SK-N-SH (cell line): ENCODE measurements at regions not wholly inside any gene's neighbourhood (a gene's known extent, or its start where the extent isn't known, plus 50 kb on each side); places are given as distances from the start of the nearest gene placed in this dataset.

Experiments
- CTCF ChIA-PET: fragments of 300-600, 350-600 bp; formaldehyde crosslinking; extraction: SDS; loops from one replicate; lab custom pipeline; 2021; lab: Yijun Ruan, JAX
- POLR2A ChIA-PET: fragments of 350-600 bp; sonication (Branson Sonifier 250); formaldehyde crosslinking; extraction: SDS; loops from one replicate; lab custom pipeline; 2020; ENCODE audit warnings: antibody characterized with exemption, inconsistent platforms; lab: Yijun Ruan, JAX
- DNase-seq: peaks from one replicate; pipeline ENCODE4 v3.0.0; 2012
- H2AFZ ChIP-seq: fragments of 200-600 bp; sonication (generic); 2 replicates; pipeline ENCODE4 v1.8.1; 2016; ENCODE audit warnings: antibody characterized with exemption, mild to moderate bottlenecking, low read depth
- H3F3A ChIP-seq: fragments of 200-600 bp; sonication (generic); replicated peaks from 2 replicates; pipeline ENCODE3; 2016; ENCODE audit warnings: antibody characterized with exemption, mild to moderate bottlenecking; ENCODE audit not compliant: insufficient read depth
- H3K27ac ChIP-seq, 2 experiments: fragments of 200-500 bp in 1 of 2; fragments of 200-600 bp in 1 of 2; sonication (Bioruptor generic) in 1 of 2; sonication (generic), shearing (Covaris generic) in 1 of 2; 2 replicates each; pipeline versions ENCODE4 v1.5.1 to v1.6.1; 2014 to 2016; ENCODE audit warnings: low read depth in 2 of 2, inconsistent platforms in 1 of 2, low read length in 1 of 2, mild to moderate bottlenecking in 1 of 2, mixed read lengths in 1 of 2
- H3K27me3 ChIP-seq: fragments of 200-600 bp; sonication (generic), shearing (Covaris generic); 2 replicates; pipeline ENCODE4 v1.6.1; 2016; ENCODE audit warnings: mixed run types; ENCODE audit not compliant: insufficient read depth
- H3K36me3 ChIP-seq, 2 experiments: fragments of 200-500 bp in 1 of 2; fragments of 200-600 bp in 1 of 2; sonication (Bioruptor generic) in 1 of 2; sonication (generic) in 1 of 2; replicated peaks in 1 of 2; 2 replicates each; pipeline versions ENCODE3 to v1.5.1; 2014 to 2016; ENCODE audit warnings: low read length in 1 of 2, mild to moderate bottlenecking in 1 of 2; ENCODE audit not compliant: insufficient read depth in 2 of 2, control insufficient read depth in 1 of 2
- H3K4me1 ChIP-seq, 2 experiments: fragments of 200-500 bp in 1 of 2; fragments of 200-600 bp in 1 of 2; sonication (Bioruptor generic) in 1 of 2; sonication (generic), shearing (Covaris generic) in 1 of 2; 2 replicates each; pipeline versions ENCODE4 v1.5.1 to v1.6.1; 2014 to 2016; ENCODE audit warnings: low read depth in 1 of 2, low read length in 1 of 2, mixed run types in 1 of 2; ENCODE audit not compliant: insufficient read depth in 2 of 2, control insufficient read depth in 1 of 2
- H3K4me2 ChIP-seq: fragments of 200-600 bp; sonication (generic), shearing (Covaris generic); 2 replicates; pipeline ENCODE4 v1.6.1; 2017; ENCODE audit warnings: mixed run types
- H3K4me3 ChIP-seq, 2 experiments: fragments of 200-500 bp in 1 of 2; fragments of 200-600 bp in 1 of 2; sonication (Bioruptor generic) in 1 of 2; sonication (generic), shearing (Covaris generic) in 1 of 2; 2 replicates each; pipeline versions ENCODE4 v1.5.1 to v1.8.1; 2014 to 2016; ENCODE audit warnings: low read depth in 2 of 2, inconsistent platforms in 1 of 2, low read length in 1 of 2, mild to moderate bottlenecking in 1 of 2, mixed read lengths in 1 of 2, moderate library complexity in 1 of 2
- H3K79me2 ChIP-seq: fragments of 200-600 bp; sonication (generic); 2 replicates; pipeline ENCODE4 v1.8.1; 2017; ENCODE audit warnings: mild to moderate bottlenecking; ENCODE audit not compliant: insufficient read depth
- H3K9ac ChIP-seq: fragments of 200-600 bp; sonication (generic); 2 replicates; pipeline ENCODE4 v1.6.1; 2017; ENCODE audit warnings: mixed run types
- H3K9me2 ChIP-seq: fragments of 200-600 bp; sonication (generic); 2 replicates; pipeline ENCODE4 v1.6.1; 2017; ENCODE audit warnings: mixed run types
- H3K9me3 ChIP-seq: fragments of 200-600 bp; sonication (generic); 2 replicates; pipeline ENCODE4 v1.6.1; 2017; ENCODE audit warnings: mixed run types, mild to moderate bottlenecking, moderate library complexity
- H4K20me1 ChIP-seq: fragments of 200-600 bp; sonication (generic); 2 replicates; pipeline ENCODE4 v1.6.1; 2017; ENCODE audit warnings: mild to moderate bottlenecking, mixed run types; ENCODE audit not compliant: insufficient read depth
- CHD2 ChIP-seq: fragments of 150-350 bp; IDR thresholded peaks from 2 replicates; pipeline ENCODE4 v1.6.1; 2018; ENCODE audit warnings: low read length; ENCODE audit not compliant: partially characterized antibody
- ELF1 ChIP-seq: IDR thresholded peaks from 2 replicates; pipeline ENCODE4 v1.4.0; 2012
- EZH2phosphoT487 ChIP-seq: fragments of 200-600 bp; sonication (generic); IDR thresholded peaks from 2 replicates; pipeline ENCODE4 v1.6.1; 2017; ENCODE audit warnings: low read depth, mixed run types, mild to moderate bottlenecking, antibody characterized with exemption, moderate library complexity, borderline replicate concordance
- FOXM1 ChIP-seq: IDR thresholded peaks from 2 replicates; pipeline ENCODE4 v1.4.0; 2012; ENCODE audit warnings: low read depth, mild to moderate bottlenecking
- GABPA ChIP-seq: IDR thresholded peaks from 2 replicates; pipeline ENCODE4 v1.4.0; 2012; ENCODE audit warnings: low read depth, mild to moderate bottlenecking
- GATA2 ChIP-seq: sonication (generic); formaldehyde crosslinking; IDR thresholded peaks from 2 replicates; pipeline ENCODE4 v1.5.0; 2020; ENCODE audit warnings: mild to moderate bottlenecking, missing genetic modification reagents
- JUND ChIP-seq: IDR thresholded peaks from 2 replicates; pipeline ENCODE4 v1.4.0; 2012
- MEF2A ChIP-seq: IDR thresholded peaks from 2 replicates; pipeline ENCODE4 v1.4.0; 2012; ENCODE audit warnings: low read depth, borderline replicate concordance
- NRF1 ChIP-seq: IDR thresholded peaks from 2 replicates; pipeline ENCODE4 v1.6.1; 2012; ENCODE audit warnings: low read depth, mild to moderate bottlenecking, low read length
- POLR2AphosphoS5 ChIP-seq: IDR thresholded peaks from 2 replicates; pipeline ENCODE4 v1.6.1; 2012; ENCODE audit warnings: low read depth, low read length
- RCOR1 ChIP-seq: fragments of 150-350 bp; IDR thresholded peaks from 2 replicates; pipeline ENCODE4 v1.6.1; 2017; ENCODE audit warnings: antibody characterized with exemption, low read length
- RFX5 ChIP-seq: IDR thresholded peaks from 2 replicates; pipeline ENCODE4 v1.6.1; 2012; ENCODE audit warnings: mild to moderate bottlenecking, improper control_type of control experiment, low read length
- SIN3A ChIP-seq: IDR thresholded peaks from 2 replicates; pipeline ENCODE4 v1.6.1; 2012; ENCODE audit warnings: low read depth, mild to moderate bottlenecking, low read length, moderate library complexity, borderline replicate concordance
- TAF1 ChIP-seq: IDR thresholded peaks from 2 replicates; pipeline ENCODE4 v1.6.1; 2012; ENCODE audit warnings: low read depth, mild to moderate bottlenecking, low read length, moderate library complexity, borderline replicate concordance
- TCF12 ChIP-seq: IDR thresholded peaks from 2 replicates; pipeline ENCODE4 v1.4.0; 2012
- TEAD4 ChIP-seq: IDR thresholded peaks from 2 replicates; pipeline ENCODE4 v1.4.0; 2012; ENCODE audit warnings: mild to moderate bottlenecking, borderline replicate concordance; ENCODE audit not compliant: insufficient read depth
- ZBTB33 ChIP-seq: IDR thresholded peaks from 2 replicates; pipeline ENCODE4 v1.4.0; 2012; ENCODE audit warnings: low read depth, borderline replicate concordance
- TF ChIP-seq, protein P1 (sequence below): IDR thresholded peaks from 2 replicates; pipeline ENCODE4 v1.6.1; 2012; ENCODE audit warnings: mild to moderate bottlenecking, low read depth, low read length, moderate library complexity

- Histone ChIP-seq H3K9me2 (no peaks in the 10 kb centered on the region), H2AFZ (no peak overlapping the region), H3K27me3 (no peaks in the 10 kb centered on the region), H3K4me2 (no peak overlapping the region), H3F3A (no peaks in the 10 kb centered on the region), H3K9me3 (no peaks in the 10 kb centered on the region), H3K27ac (no peak overlapping the region), H3K4me1 (no peaks in the 10 kb centered on the region), H3K9ac (no peak overlapping the region), H3K36me3 (no peaks in the 10 kb centered on the region), H3K79me2 (no peaks in the 10 kb centered on the region), H4K20me1 (no peaks in the 10 kb centered on the region), H3K4me3 (no peak overlapping the region)
- no peak for DNase-seq
- ChIA-PET POLR2A (no interaction called here), CTCF (interaction anchor here (0.6 to 0.8 kb wide), 2 partner anchors 57 to 407 kb away, joined by 3 read pairs; no protein-coding TSS in a partner anchor)
- TF ChIP-seq TCF12: no peak
- TF ChIP-seq TEAD4: no peak
- no peak for TF ChIP-seq EZH2phosphoT487
- no peak for TF ChIP-seq ELF1
- TF ChIP-seq MEF2A: no peak
- no peak for TF ChIP-seq RFX5
- no peak for TF ChIP-seq ZBTB33
- no peak for TF ChIP-seq FOXM1
- TF ChIP-seq, protein P1, sequence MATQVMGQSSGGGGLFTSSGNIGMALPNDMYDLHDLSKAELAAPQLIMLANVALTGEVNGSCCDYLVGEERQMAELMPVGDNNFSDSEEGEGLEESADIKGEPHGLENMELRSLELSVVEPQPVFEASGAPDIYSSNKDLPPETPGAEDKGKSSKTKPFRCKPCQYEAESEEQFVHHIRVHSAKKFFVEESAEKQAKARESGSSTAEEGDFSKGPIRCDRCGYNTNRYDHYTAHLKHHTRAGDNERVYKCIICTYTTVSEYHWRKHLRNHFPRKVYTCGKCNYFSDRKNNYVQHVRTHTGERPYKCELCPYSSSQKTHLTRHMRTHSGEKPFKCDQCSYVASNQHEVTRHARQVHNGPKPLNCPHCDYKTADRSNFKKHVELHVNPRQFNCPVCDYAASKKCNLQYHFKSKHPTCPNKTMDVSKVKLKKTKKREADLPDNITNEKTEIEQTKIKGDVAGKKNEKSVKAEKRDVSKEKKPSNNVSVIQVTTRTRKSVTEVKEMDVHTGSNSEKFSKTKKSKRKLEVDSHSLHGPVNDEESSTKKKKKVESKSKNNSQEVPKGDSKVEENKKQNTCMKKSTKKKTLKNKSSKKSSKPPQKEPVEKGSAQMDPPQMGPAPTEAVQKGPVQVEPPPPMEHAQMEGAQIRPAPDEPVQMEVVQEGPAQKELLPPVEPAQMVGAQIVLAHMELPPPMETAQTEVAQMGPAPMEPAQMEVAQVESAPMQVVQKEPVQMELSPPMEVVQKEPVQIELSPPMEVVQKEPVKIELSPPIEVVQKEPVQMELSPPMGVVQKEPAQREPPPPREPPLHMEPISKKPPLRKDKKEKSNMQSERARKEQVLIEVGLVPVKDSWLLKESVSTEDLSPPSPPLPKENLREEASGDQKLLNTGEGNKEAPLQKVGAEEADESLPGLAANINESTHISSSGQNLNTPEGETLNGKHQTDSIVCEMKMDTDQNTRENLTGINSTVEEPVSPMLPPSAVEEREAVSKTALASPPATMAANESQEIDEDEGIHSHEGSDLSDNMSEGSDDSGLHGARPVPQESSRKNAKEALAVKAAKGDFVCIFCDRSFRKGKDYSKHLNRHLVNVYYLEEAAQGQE: no peak
- no peak for TF ChIP-seq GABPA
- no peak for TF ChIP-seq RCOR1
- TF ChIP-seq POLR2AphosphoS5: no peak
- TF ChIP-seq GATA2 (CRISPR knock-in tag): no peak
- no peak for TF ChIP-seq NRF1
- TF ChIP-seq JUND: no peak
- no peak for TF ChIP-seq CHD2
- no peak for TF ChIP-seq TAF1
- no peak for TF ChIP-seq SIN3A
Measured at GRCh38 chr7:4574851-4575250, 107.2 kb upstream of the FOXK1 start.
